ENCODE measurements at regions not wholly inside any gene's neighbourhood (a gene's known extent, or its start where the extent isn't known, plus 50 kb on each side); places are given as distances from the start of the nearest gene placed in this dataset.

DNA sequence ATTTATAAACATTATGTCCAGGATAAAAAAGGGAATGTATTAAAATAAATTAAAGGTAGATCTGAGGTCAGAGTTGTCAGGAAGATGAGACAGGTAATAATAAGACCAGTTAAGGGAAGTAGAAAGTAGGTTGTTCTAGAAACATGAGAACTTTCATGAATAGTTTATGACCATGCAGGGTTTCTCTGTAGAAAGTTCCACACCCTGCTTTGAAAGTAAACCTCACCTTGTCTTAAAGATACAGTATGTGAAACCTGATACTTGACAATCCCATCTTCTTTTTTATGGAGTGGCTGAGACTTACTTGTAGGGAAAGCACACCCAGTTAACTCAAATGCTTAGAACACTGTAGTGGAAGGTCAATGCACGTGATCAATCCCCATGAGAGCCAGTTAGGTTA is 260.6 kb upstream of the ZNF462 start:
- DNase-seq (ENCODE audit: low read depth in 3 of 3): no peak

DNA sequence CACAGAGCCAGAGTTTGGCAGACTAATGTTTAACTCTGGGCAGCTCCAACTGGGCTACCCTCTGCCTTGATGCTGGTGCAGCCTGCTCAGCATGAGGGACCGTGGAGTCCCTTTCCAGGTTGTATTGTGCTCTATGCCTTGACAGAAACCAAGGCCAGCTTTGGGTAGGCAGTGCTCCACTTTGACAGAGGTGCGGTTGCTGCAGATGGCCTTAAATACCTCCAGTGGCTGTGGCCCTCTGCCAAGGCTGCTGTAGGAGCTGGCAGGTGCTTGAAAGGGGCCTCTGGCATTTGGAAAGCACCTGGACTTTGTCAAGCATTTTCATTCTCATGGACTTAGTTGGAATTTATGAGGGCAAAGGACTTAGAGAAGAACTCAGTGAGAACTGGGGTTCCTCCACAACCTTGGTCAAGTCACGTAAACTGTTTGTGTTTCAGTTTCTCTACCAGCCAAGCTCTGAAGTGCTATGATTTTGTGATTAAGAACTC is 249.7 kb upstream of the ZNF462 start:
- no peak for DNase-seq (ENCODE audit: low read depth in 3 of 3)

DNA sequence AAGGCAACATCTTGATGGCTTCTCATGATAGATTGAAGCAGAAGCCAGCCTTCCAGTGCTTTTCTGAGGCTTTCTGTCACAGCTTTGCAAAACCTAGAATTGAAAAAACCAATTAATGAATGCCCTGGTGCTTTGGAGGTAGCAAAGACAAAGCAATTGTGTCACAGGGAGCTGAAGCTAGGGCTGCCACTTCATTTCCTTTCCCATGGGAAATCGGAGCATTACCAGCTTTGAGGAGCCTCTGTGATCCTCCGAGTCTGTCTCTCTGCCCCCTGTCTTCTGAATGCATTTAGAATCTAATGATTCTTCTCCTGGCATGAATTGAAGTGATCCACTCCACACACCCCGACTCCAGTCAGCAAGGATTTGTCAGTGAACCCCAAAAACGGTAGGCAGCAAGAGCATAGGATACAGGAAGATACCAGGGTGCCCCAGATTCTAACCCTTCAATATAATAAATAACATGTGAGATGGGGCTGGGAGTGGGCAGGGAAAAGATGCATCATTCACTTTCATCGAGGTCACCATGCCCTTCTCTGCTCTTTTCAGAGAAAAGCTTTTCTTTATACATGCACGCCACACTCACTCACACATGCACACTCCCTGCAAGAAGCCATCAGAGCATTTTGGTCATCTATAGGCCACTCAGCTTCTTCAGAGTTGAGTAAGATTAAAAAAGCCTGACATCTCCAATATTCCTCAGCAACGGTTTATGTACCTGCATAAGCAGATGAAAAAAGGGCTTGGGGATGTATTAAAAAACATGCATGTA is 247.7 kb upstream of the ZNF462 start:
- DNase-seq (ENCODE audit: low read depth in 3 of 3): no peak

DNA sequence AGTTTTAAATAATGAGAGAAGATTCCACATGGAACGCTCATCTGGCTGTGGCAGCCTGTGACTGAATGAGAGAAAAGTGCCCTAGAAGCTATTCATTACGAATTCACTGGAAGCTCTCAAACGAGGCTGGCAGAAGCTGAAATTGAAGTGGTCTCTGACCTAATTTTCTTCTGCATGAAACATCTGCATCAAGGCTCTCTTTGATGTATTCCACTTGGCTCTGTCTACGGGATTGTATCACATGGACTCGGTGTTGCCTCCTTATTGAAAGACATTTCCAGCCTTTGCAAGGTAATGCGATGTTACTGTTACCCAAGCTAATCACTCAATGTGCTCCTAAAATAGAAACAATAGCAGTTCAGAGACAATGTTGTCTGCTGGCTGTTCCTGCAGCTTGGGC is 246.9 kb upstream of the ZNF462 start:
- no peak for DNase-seq (ENCODE audit: low read depth in 3 of 3)

DNA sequence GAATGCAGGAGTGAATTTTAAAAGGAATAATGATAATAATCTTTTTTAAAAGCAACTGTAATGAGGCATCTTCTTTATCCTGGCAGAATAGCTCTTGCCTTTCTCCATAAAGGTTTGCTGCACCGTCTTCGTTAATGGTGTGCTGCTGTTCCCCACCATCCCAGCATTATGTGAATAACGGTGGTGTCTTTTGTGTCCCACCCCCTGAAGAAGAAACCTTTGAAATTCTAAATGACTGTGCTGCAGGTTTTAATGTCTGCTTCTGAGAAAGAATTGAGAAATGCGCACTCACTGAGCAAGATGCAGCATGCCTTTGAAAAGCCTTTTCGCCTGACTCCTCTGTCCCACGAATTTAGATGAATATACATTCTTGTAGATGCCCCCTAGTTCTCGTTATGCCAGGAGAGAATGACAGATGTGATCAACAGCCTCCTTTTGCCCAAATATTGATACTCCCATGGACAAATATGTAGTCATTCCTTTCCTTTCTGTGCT is 246.1 kb upstream of the ZNF462 start:
- no peak for DNase-seq (ENCODE audit: low read depth in 3 of 3)

DNA sequence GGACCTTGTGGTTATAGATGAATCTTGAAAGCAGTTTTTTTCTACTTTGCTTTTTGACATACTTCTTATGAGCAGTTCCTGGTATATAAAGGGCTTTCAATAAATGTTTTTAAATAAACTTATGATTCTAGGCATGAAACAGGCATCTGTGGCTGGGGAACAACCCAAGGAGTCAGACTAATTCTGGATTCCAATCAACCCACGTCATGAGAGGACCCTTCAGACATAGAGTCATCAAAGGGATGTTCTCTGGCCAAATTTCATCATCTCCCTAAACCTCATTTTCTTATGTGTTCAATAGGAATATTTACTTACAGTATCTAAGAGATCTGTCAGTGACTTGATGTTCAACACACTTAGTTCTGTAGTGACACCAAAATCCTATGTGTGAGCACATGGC is 243.8 kb upstream of the ZNF462 start:
- DNase-seq (ENCODE audit: low read depth in 3 of 3): no peak

DNA sequence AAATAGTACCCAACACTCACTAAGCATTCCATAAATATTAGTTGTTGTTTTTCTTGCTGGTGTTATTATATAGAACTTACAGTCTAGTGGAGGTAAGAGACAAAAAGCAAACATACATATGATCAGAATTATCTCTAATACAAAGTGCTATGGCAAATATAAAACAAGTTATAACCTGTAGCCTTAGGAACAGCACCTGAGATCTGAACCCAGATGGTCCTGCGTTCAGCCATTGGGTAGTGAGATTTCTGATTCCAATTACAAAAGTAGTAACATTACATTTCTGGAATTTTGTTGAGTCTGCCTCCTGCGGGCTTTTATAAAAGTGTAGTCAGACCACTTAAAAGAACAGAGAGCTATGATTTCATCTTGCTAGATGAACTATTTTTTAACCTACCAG is 242.9 kb upstream of the ZNF462 start:
- no peak for DNase-seq (ENCODE audit: low read depth in 3 of 3)

DNA sequence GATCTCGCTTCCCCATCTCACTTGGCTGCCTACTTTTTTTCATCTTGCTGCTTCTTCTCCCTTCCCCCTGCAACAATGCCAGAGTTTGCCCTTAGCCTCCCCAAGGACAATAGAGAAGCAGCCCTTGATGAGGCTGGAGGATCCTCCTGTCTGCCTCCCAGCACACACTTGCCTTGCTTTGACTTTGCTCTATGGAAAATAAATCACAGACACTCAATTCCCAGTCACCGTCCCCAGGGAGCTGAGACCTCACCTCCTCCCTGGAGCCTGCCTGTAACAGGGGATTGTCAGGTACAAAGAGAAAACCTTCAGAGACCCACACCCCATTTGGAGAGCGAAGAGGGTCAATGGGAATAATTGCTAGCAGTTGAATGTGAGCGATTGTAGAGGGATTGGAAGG is 242.1 kb upstream of the ZNF462 start:
- DNase-seq (ENCODE audit: low read depth in 3 of 3): no peak

DNA sequence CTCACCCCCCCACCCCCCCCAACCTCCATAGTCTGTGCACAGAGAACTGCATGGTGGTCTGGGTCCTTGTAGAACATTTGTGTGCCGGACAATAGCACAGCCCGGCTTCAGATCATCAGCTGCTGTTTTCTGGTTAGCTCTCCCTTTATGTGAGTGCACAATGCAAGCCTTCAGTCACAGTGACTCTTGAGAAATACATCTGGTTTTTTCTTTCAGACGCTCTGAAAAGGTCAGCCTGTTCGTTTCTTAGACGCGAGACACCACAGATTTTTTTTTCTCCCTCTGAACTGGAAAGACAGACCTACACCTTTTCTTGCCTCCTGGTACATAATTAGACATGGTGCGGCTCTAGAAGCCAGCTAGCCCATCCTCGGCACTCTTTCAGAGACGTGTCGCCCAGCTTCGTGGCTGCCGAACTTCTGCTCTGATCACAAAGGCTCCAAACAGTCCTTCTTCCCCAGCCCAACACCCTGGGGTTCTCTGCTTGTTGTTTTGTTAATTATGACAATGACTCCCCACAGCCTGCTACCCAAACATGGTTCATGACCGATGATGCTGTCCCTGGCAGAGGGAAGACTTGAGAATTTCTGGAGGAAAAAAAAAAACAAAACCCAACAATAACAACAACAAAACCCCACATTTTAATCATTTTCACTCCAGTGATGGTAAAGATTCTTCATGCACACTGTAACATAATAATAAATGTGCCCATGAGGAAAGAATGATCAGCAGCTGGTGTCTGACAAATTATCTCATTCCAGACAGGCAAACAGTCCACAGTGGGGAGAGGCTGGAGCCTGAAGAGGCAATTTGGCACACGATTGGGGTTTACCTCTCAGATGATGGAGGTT is 241.4 kb upstream of the ZNF462 start:
- no peak for DNase-seq (ENCODE audit: low read depth in 3 of 3)

DNA sequence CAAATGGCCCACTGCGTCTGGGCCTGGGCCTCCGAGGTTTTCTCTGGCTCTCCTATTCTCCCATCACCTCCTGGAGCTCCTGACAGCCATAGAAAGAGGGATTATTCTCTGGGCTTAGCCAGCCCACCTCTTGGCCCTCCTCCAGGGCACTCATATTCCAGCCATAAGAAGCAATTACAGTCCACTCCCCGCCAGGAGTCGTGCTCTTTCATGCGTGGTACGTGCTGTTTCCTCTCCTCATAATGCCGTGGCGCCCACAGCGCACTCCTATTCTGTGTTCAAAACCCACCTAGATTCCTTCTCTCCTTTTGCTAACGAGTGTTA is 240.8 kb upstream of the ZNF462 start:
- DNase-seq (ENCODE audit: low read depth in 3 of 3): no peak

DNA sequence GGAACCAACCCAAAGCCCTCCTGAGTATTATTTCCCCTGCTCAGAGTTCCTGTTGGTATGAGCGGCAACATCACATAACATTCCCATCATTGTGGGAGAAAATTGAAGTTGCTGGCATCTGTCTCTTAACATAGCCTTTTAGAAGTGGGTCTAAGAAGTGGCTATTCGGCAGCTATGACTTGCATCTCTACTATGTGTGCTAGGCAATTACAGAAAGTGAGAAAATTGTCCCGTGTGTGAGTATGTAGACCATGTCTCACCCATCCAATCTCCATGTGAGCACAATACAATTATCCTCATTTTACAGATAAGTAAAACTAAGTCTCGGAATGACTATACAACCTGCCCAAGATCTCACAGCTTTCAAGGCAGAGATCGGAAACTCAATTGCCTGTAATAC is 239.4 kb upstream of the ZNF462 start:
- no peak for DNase-seq (ENCODE audit: low read depth in 3 of 3)

DNA sequence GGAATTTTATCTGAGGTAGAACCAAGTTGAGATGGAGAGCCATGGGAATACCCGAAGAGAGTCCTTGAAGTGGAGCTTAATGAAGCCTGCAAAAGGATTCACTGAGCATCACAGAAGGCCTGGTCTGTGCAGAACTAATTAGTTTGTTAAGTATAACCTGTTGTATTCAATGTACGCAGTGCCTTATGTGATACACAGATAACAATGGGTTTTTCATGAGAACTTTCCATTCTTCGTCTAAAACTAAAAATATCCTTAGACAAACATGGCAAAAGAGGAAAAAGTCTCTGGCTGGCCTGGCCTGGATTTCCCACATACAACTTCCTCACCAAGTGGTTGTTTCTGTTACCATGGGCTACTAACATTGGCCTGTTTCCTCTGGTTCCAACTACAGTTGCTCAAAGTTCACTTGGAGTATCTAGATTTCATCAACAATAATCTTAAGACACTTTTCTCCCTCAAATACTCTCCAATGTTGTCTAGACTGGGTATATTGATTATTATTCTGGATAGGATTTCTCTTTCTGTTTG is 237.6 kb upstream of the ZNF462 start:
- no peak for DNase-seq (ENCODE audit: low read depth in 3 of 3)

DNA sequence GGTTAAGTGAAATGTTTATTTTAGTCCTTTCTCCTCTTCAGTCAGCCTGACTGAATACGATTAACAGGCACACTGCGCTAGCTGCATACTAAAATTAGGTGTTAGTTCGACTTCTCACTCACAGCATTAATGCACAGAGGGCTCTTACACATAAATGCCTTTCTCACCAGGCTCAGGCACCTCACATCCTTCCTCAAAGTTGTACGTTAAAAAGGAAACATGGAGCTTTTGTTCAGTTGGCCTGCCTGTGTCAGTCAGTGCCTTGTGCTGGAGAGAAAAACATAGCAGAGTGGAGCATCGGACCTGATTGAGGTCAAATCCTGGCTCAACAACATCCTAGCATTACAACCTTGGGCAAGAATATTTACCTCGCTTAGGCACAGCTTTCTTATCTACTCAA is 236.0 kb upstream of the ZNF462 start:
- no peak for DNase-seq (ENCODE audit: low read depth in 3 of 3)

DNA sequence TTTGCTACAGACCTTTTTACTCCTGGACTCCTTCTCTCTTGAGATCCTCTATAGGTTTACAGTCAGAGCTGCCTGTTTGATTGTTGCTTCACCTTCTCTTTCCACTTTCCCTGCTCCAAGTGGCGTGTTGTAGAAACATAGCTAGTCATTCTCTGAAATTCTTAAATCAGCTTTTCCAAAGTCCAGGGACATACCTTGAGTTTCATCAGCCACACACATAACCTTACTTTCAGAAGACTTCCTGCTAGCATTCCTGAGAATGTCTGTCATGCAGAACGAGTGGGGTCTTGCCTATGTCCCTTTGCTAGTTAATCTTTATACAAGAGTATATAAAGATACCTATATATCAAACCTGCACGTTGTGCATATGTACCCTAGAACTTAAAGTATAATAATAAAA is 230.3 kb upstream of the ZNF462 start:
- no peak for DNase-seq (ENCODE audit: low read depth in 3 of 3)

DNA sequence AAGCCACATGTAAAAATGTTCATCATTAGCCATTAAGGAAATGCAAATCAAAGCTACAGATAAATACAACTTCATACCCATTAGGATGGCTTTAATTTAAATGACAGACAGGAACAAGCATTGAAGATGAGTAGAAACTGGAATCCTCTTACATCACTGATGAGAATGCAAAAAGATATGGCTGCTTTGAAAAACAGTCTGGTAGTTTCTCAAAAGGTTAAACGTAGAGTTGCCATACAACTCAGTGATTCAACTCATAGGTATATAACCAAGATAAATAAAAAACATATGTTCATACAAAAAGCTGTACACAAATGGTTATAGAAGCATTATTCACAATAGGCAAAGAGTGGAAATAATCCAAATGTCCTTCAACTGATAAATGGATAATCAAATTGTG is 228.8 kb upstream of the ZNF462 start:
- no peak for DNase-seq (ENCODE audit: low read depth in 3 of 3)

DNA sequence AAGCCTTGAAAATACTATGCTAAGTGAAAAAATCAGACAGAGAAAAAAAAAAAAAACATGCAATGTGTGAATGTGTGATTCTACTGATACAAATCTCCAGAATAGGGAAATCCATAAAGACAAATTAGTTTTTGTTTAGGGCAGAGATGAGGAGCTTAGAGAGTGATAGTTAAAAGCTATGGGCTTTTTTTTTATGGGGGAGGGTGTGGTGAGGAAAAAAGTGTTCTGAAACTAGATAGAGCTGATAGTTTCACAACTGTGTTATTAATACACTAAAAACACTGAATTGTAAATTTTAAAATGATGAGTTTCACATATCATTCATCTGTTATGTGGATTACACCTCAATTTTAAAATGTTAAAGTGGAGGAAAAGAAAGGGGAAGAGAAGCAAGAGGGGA is 228.3 kb upstream of the ZNF462 start:
- no peak for DNase-seq (ENCODE audit: low read depth in 3 of 3)

DNA sequence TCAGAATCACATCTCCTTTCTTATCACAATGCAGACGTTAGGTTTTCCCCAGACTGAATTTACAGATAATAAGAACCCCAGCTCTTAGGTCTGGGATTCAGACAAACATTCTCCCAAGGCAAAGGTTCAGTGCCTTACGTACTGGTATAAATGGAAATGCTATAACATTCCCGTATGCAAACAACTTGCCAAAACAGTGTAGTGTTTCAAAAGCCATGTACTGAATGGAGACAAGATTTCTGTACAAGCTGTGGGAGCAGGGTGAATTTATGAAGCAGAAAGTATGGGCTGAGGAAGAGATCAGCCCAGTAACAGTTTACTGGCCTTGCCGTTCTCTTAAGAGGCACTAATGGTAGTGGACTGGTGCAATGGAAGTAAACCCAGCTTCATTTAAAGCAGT is 225.5 kb upstream of the ZNF462 start:
- no peak for DNase-seq (ENCODE audit: low read depth in 3 of 3)

DNA sequence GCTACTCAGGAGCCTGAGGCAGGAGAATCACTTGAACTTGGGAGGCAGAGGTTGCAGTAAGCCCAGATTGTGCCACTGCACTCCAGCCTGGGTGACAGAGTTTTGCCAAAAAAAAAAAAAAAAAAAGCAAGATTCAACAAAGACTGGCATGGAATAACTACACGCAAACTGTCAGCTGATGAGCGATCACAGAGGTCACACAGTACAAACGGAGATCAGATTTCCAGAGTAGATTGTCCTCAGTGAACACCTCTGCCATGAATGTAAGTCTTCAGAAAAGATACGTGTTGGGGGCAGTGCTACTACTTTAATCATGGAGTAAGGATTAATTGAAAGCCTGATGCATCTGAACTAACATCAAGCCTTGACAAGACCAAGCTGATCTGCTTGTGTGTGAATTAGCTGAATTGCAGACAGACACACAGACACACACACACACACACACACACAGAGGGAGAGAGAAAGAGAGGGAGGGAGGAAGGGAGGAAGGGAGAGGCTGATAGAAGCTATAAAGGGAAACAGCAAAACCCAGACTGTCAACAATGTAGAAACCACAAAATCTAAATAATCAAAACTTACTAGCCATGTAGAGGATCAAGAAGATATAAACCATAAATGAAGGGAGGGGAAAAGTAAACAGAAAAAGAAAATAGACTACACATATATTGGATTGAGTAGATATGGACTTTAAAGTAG is 222.9 kb upstream of the ZNF462 start:
- no peak for DNase-seq (ENCODE audit: low read depth in 3 of 3)

DNA sequence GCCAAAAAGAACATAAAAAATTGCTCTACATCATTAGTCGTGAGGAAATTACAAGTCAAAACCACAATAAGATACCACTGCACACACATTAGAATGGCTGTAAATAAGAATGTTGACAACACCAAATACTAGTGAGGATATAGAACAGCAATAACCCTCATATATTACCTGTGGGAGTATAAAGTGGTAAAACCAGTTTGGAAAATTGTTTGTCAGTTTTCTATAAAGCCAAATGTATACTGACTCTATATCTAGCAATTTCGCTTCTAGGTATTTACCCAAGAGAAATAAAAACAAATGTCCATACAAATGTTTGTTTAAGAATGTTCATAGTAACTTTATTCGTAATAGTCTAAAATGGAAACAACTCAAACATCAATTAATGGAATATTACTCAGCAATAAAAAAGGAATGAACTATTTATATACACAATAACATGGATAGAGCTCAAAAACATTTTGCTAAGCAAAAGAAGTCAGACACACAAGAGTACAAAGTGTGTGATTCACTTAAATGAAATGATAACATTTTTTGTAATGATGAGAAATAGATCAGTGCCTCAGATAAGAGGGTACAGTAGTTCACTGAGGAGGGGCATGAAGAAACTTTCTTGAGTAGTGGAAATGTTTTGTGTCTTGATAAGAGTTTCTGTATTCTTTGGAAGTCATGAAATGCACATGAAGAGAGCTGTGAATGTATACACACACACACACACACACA is 219.6 kb upstream of the ZNF462 start:
- DNase-seq (ENCODE audit: low read depth in 3 of 3): no peak

DNA sequence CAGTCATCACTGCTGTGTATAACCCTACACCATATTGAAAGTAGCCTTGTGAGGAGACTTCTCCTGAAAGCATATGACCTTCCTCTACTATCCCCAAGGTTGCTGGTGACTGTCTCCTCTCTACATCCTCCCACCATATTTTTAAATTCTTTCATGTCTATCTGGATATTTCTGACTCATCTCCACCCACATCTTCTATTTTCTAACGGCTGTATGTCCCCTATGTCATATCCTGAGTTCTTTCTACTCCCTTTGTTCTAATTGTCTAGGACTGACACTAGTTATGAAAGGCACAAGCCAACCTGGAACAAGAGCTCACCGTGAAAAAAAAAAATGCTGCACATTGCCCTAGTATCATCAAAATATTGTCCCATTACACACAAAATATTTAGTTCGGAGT is 218.3 kb upstream of the ZNF462 start:
- no peak for DNase-seq (ENCODE audit: low read depth in 3 of 3)

DNA sequence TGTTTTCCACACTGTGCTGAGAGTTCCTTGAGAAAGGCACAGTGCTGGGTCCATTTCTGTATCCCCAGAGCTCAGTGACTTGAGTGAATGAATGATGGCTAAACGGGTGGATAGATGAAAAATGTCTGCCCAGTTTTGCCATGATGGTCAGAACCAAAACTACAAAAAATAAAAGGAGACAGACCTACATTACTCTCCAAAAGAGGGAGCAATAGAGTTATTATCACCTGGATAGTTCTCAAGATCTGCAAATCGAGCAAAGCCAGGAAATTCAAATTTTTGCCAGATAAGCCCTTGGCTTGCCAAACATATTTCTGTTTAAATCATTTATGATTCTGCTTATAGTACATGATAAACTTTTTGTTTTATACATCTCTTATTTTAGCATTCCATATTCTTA is 214.2 kb upstream of the ZNF462 start:
- DNase-seq (ENCODE audit: low read depth in 3 of 3): no peak

DNA sequence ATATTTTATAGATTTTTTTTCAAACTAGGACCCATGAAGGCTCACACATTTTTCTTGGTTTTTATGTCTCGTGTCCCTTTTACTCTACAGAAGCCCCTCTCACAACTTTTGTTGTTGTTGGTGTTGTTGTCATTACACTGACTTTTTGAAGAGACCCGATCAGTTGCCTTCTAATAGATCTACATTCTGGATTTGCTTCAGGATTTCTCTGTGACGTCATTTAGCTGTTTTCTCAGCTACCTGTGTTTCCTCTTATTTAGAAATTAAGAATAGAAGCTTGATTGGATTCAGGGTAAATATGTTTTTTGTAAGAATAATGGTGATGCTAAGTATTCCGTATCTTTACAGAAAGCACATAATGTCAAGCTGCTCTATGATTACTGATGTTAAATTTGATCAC is 213.3 kb upstream of the ZNF462 start:
- DNase-seq (ENCODE audit: low read depth in 3 of 3): no peak

All from stimulated activated CD4-positive, alpha-beta T cell treated with anti-CD3 and anti-CD28 coated beads, TNF-alpha, amount 100 ng/mL, for 4 hours (primary cell).